ENCODE measurements at regions not wholly inside any gene's neighbourhood (a gene's known extent, or its start where the extent isn't known, plus 50 kb on each side); places are given as distances from the start of the nearest gene placed in this dataset.
"Not testable (repeated sequence)": the region's sequence is repeated elsewhere in the genome, so short reads cannot be mapped to it uniquely, and the experiment has no call there.

DNA sequence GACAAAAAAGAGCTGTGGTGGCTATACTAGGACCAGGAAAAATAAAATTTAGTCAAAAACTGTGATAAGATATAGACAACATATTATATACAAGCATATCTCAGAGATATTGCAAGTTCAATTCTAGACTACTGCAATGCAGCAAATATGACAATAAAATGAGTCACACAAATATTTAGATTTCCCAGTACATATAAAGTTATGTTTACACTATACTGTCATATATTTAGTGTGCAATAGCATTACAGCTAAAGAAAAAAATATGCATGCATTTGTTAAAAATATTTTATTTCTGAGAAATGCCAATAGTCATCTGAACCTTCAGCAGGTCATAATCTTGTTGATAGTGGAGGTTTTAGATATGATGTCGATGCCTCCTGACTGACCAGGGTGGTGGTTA, 72.1 kb downstream of the AKR1C4 start:
- DNase-seq (ENCODE audit: low spot score): no peak

GRCh38 chr10:5269791-5270190, 73.2 kb downstream of the AKR1C4 start:
- no peak for DNase-seq (ENCODE audit: low spot score)

DNA sequence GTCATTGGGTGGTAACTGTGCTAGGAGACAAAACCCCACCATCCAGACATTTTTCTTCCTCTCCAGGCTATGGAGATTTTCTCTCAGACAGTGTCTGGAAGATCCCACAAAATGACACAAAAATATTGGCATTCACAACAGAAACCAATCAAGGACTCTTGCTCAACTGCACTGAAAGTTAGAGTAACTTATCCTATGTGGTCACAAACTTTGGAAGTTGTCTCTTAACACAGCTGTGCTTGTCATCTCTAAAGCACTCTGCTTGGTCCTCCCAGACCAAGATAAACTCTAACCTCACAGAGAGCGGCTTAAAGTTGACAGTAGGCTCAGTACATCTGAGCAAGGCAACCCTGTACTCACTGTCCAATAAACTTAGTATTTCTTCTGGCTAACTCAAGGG, 74.9 kb downstream of the AKR1C4 start:
- no peak for DNase-seq (ENCODE audit: low spot score)

DNA sequence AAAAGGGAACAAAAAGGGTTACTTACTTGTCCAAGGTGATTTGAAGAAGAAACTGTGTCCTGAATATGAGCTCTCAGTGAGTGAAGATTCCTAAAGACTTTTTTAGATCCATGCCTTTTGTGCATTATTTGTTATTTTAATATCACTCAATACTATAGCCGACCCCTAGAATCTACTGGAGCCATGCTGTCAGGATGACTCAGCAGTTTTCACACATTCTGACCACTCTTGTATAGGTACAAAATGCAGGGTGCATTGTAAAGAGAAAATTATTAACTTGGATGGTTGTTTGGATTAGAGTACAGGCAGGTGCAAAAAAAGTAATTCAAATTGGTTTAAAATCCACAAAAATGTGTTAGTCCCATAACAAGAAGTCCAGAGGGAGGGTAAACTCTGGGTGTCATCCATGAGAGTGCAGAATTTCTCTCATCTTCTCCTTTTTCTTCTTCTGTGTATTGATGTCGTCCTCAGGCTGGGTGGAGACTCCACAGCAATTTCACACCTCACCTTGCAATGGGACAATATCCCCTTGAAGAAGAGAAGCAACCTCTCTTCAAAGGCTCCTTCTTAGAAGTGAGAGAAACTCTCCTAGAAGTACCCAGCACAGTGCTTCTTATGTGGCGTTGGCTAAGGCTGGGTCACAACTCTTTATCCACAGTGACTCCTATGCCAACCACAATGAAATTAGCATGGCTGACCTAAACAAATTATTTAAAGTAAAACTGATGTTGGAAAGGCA, 75.6 kb downstream of the AKR1C4 start:
- DNase-seq (ENCODE audit: low spot score): no peak

DNA sequence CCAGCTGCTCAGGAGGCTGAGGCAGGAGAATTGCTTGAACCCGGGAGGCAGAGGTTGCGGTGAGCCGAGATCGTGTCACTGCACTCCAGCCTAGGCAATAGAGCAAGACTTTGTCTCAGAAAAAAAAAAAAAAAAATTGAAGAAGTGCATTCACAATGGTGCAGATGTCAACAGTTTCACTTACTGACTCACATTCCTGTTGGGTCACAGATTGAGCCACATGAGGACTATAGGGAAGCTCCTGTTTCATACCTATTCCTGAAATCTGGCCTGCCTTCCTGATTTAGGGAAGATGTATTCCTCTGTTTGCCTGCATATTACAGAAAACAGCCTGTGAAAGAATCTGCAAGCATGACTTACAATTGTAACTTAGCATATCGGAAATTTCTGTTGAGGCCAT, 78.2 kb downstream of the AKR1C4 start:
- no peak for DNase-seq (ENCODE audit: low spot score)

- no peak for DNase-seq (ENCODE audit: low spot score)
Observed at GRCh38 chr10:5281356-5281755, 83.4 kb upstream of the UCN3 start.

DNA sequence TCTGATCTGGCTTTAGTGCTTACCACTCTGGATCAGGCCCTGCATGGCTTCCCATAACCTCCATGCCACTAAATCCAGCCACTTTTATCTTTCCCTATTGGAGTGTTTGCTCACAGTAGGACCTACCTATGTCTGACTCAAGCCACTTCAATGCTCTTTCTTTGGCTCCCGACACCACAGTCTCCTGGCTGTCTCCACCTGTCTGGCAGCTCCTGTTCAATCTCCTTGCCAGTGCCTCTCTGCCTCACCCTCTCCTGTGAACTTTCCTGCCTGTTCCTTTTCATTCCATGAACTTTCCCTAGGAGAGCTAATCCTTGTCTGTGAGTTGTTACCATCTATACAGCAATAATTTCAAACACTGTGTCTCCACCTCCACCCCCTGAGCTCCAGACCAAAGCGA, 82.6 kb upstream of the UCN3 start:
- DNase-seq (ENCODE audit: low spot score): no peak

- DNase-seq (ENCODE audit: low spot score): peak; percentile 72
Observed at GRCh38 chr10:5283305-5284158, 81.2 kb upstream of the UCN3 start.

DNA sequence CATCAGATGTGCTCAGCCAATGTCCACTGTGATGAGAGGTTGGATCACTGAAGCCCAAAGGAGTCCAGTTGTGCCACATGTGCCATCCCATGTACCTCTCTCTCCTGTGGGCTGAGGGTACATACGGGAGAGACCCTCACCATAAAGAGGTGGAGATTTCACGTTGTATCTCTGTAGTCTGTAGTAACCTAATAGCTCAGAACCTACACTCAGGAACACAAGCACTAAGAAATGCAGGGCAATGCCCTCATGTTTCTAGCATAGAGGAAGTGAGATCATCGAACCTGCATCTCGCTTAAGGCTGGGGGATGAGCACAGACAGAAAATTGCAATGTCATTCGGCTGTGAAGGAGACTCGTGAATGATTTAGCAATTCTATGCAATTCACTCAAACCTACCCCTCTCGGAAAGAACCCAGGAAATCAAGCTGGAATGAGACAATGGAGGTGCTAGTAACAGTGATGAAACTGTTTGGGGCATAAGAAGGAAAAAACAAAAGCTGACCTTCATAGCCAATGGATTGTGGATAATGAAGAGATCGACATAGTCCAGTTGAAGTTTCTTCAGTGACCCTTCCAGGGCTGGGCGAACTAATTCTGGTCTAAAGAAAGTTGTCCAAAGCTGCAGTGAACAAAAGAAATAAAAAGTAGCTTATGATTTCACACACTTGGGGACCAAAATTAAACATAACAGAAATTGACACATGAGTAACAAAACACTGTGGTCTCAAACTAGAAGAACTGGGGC, 80.3 kb upstream of the UCN3 start:
- peak; percentile 14 for DNase-seq (ENCODE audit: low spot score)

DNA sequence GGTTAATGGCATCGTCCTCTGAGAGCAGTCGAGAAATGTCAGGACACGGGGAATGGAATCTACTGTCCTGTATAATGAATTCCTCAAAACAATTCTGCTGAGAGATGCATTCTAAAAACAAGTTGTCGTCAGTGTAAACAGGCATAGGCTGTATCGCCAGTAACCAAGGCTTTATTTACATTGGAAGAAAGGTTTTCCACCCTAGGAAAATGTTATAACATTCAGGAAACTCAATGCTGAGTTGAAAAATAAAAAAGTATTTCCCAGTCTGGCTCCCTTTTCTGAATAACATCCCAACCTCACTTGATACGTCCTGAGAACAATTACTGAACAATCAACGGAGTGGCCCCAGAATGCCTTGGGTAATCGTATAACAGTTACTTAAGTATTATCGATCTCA, 79.6 kb upstream of the UCN3 start:
- DNase-seq (ENCODE audit: low spot score): no peak

DNA sequence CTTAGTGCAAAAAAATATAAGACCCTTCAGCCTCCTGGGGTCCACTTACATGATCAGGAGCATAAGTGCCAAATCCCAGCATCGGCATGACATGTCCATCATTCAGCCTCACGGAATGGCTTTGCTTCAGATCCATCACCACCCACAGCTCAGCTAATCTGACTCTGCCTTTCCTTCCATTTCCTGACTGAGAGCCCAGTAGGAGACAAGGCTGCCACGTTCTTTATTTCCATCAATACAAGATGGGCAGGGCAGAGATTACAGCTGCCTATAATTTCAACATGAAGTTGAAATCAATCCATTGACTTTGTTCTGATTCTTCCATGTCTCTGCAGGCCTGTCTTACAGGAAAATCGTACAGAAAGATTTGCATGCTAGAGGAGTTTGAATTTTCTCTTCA, 76.4 kb upstream of the UCN3 start:
- DNase-seq (ENCODE audit: low spot score): no peak

- DNase-seq (ENCODE audit: low spot score): not testable (repeated sequence)
Observed at GRCh38 chr10:5289228-5289627, 75.5 kb upstream of the UCN3 start.

GRCh38 chr10:5291501-5292195, 73.1 kb upstream of the UCN3 start:
- peak; percentile 14 for DNase-seq (ENCODE audit: low spot score)

DNA sequence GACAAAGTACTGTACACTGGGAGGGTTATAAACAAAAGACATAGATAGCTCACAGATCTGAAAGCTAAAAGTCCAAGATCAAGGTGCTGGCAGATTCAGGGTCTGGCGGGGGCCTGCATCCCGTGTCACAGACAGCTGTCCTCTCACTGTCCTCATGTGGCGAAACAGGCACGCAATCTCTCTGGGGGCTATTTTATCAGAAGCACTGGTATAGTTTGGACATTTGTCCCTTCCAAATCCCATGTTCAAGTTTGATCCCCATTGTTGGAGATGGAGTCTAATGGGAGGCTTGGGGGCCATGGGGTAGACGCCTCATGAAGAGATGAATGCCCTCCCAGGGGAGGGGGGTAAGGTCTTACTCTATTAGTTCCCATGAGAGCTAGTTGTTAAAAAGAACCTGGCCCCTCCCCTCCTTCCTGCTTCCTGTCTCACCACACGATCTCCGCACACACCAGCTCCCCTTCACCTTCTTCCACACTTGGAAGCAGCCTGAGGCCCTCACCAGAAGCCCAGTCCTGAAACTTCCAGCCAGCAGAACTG, 72.5 kb upstream of the UCN3 start:
- no peak for DNase-seq (ENCODE audit: low spot score)

GRCh38 chr10:5292970-5293369, 71.8 kb upstream of the UCN3 start:
- not testable (repeated sequence) for DNase-seq (ENCODE audit: low spot score)

DNA sequence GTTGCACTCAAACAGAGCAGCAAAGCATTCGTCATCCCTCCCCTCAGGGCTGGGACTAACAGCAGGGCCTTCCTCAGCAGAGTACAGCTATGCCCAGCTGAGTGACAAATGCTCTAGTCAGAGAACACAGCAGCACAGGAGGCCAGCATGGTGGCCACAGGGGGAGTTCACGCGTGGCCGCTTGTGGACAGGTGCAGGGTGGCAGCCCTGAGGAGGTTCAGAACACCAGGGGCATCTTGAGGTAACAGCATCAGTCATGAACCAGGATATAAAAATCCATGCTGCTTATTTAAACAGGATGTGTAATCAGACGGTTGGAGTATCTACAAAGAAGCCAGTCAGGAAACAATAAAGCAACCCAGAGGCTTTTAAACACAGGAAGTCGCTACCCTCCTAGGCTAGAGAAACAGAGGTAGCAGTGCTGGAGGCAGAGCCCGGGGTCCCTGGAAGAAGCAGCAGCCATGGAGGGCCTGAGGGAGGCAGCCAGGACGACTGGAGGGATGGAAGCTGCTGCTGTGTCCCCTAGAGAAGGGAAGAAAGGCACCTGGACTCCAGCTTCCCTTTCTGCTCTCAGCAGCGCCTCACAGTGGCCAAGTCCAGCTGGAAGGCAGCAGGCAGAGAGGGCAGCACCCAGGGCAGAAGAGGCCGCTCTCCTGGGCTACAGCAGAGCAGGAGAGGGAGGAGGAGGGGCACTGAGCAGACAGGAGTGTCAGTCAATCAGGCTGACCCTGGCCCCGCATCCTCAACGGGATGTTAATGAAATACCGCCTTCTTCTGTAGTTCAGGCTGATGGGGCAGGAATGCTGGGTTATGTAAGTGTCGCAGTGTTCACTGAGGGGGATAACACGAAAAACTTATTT, 70.8 kb upstream of the UCN3 start:
- peak; percentile 45 for DNase-seq (ENCODE audit: low spot score)

DNA sequence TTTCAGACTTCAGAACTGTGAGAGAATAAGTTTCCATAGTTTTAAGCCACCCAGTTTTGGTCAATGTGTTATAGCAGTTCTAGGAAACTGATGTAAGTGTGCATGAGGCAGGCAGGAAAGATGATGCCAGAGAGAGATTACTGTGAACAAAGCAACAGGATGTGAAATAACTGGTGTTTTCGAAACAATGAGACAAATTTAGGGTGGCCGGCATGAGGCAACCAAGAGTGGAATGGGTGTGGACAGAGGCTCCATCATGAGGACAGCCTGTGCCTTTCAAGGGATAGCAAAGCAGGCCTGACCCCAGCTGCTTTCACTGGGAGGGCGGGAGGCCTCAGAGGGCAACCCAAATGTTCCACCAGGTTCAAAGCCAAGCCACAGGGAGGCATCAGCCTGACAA, 67.3 kb upstream of the UCN3 start:
- no peak for DNase-seq (ENCODE audit: low spot score)

GRCh38 chr10:5297996-5298395, 66.8 kb upstream of the UCN3 start:
- DNase-seq (ENCODE audit: low spot score): no peak

DNA sequence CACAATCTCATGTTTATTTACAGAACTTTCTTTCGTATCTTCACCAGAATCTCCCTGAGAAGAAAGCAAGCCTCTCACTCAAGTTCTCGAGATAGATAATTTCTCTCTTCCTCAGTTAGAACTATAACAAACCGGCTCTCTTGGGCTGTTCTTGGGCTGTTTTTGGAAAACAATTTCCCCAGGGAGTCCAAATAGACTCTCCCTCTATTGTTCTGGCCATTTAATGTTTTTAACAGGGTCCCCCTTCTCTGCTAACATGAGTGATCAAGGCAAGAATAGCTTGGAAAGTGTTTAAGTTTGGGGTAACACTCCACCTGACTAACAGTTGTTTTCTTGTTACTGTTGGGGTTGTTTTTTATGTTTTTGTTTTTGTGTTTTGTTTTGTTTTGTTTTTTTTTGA, 64.8 kb upstream of the UCN3 start:
- DNase-seq (ENCODE audit: low spot score): no peak

GRCh38 chr10:5303504-5303903, 61.3 kb upstream of the UCN3 start:
- no peak for DNase-seq (ENCODE audit: low spot score)

DNA sequence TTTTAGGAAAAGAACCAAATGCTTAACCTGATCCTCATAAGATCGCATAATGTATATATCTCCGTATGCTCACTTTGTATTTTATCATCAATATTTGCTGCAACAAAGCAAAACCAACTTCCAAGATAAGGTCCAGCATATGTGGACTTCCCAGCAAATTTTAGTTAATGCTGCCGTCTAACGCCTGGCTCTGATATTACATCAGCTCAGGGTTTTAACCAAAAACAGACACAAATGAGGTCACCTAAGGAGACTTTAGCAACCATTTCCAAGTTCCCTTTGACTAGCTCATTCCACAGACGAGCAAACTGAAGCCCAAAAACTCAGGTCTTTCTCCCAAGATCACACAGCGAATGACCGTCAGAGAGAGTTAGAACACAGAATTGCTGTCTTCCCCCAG, 59.4 kb upstream of the UCN3 start:
- no peak for DNase-seq (ENCODE audit: low spot score)
